GM23338 (cell line): ENCODE measurements at regions not wholly inside any gene's neighbourhood (a gene's known extent, or its start where the extent isn't known, plus 50 kb on each side); places are given as distances from the start of the nearest gene placed in this dataset.

Source experiments
- ATAC-seq: fragments of 200-7000 bp; cut with Tn5 transposase; 3 replicates; pipeline ENCODE4 v1.9.1; 2020
- DNase-seq: peaks from one replicate; pipeline ENCODE4 v3.0.0-alpha.2; 2015; ENCODE audit warnings: low spot score
- H2AFZ ChIP-seq: fragments of 200-600 bp; sonication (generic); 2 replicates; pipeline ENCODE4 v1.8.0; 2016; ENCODE audit warnings: antibody characterized with exemption, mild to moderate bottlenecking, moderate library complexity
- H3F3A ChIP-seq: fragments of 200-600 bp; sonication (generic); replicated peaks from 2 replicates; pipeline ENCODE4 v1.8.0; 2017; ENCODE audit warnings: antibody characterized with exemption, mixed run types, low read depth
- H3K27ac ChIP-seq: fragments of 200-600 bp; sonication (generic); 2 replicates; pipeline ENCODE4 v1.6.1; 2016; ENCODE audit warnings: low read depth
- H3K27me3 ChIP-seq: fragments of 200-600 bp; sonication (generic); 2 replicates; pipeline ENCODE4 v1.8.0; 2016; ENCODE audit warnings: mild to moderate bottlenecking, mixed run types, moderate library complexity; ENCODE audit not compliant: insufficient read depth
- H3K36me3 ChIP-seq: fragments of 200-600 bp; sonication (generic); 2 replicates; pipeline ENCODE4 v1.8.0; 2016; ENCODE audit warnings: mild to moderate bottlenecking; ENCODE audit not compliant: insufficient read depth
- H3K4me1 ChIP-seq: fragments of 200-600 bp; sonication (generic); 2 replicates; pipeline ENCODE4 v1.8.0; 2016; ENCODE audit warnings: mild to moderate bottlenecking, moderate library complexity; ENCODE audit not compliant: insufficient read depth
- H3K4me2 ChIP-seq: fragments of 200-600 bp; sonication (generic); 2 replicates; pipeline ENCODE4 v1.7.1; 2017; ENCODE audit warnings: mixed run types
- H3K4me3 ChIP-seq: fragments of 200-600 bp; sonication (generic); 2 replicates; pipeline ENCODE4 v1.6.1; 2016; ENCODE audit warnings: mixed run types
- H3K79me2 ChIP-seq: fragments of 200-600 bp; sonication (generic); replicated peaks from 2 replicates; pipeline ENCODE4 v1.8.0; 2017; ENCODE audit warnings: mild to moderate bottlenecking; ENCODE audit not compliant: insufficient read depth
- H3K9me2 ChIP-seq: fragments of 200-600 bp; sonication (generic); 2 replicates; pipeline ENCODE4 v1.8.0; 2017; ENCODE audit not compliant: insufficient read depth
- H4K20me1 ChIP-seq: fragments of 200-600 bp; sonication (generic); replicated peaks from 2 replicates; pipeline ENCODE4 v1.8.0; 2017; ENCODE audit warnings: mild to moderate bottlenecking; ENCODE audit not compliant: insufficient read depth
- H3K27ac Mint-ChIP-seq: 2 replicates; pipeline ENCODE4 v1.8.0; 2020; ENCODE audit warnings: inconsistent platforms, mild to moderate bottlenecking, moderate library complexity, mixed read lengths
- H3K27me3 Mint-ChIP-seq: 3 replicates; pipeline ENCODE4 v1.8.0; 2022; ENCODE audit warnings: low read depth, mild to moderate bottlenecking, moderate library complexity, mixed read lengths, inconsistent platforms; ENCODE audit not compliant: insufficient read depth, poor library complexity
- H3K36me3 Mint-ChIP-seq: 3 replicates; pipeline ENCODE4 v1.8.0; 2021; ENCODE audit warnings: low read depth, mild to moderate bottlenecking, inconsistent platforms, moderate library complexity, mixed read lengths
- H3K4me1 Mint-ChIP-seq: 3 replicates; pipeline ENCODE4 v1.8.0; 2020; ENCODE audit warnings: mild to moderate bottlenecking, inconsistent platforms, mixed read lengths
- H3K4me3 Mint-ChIP-seq: 3 replicates; pipeline ENCODE4 v1.8.0; 2021; ENCODE audit warnings: moderate library complexity, mild to moderate bottlenecking, inconsistent platforms, mixed read lengths
- H3K9me3 Mint-ChIP-seq: 3 replicates; pipeline ENCODE4 v1.8.0; 2020; ENCODE audit warnings: moderate library complexity, mild to moderate bottlenecking, inconsistent platforms, mixed read lengths
- CREB1 ChIP-seq: fragments of 250-450 bp; sonication (Bioruptor Pico); IDR thresholded peaks from 2 replicates; pipeline ENCODE4 v1.5.0; 2020; ENCODE audit warnings: low read depth, mild to moderate bottlenecking, moderate library complexity
- EZH2phosphoT487 ChIP-seq: fragments of 200-600 bp; sonication (generic); IDR thresholded peaks from one replicate; pipeline ENCODE4 v1.8.1; 2018; ENCODE audit warnings: antibody characterized with exemption; ENCODE audit not compliant: unreplicated experiment
- JUNB ChIP-seq: IDR thresholded peaks from one replicate; pipeline ENCODE4 v1.6.1; 2016; ENCODE audit warnings: antibody characterized with exemption; ENCODE audit not compliant: unreplicated experiment
- NANOG ChIP-seq: IDR thresholded peaks from 2 replicates; pipeline ENCODE4 v1.6.1; 2016; ENCODE audit warnings: antibody characterized with exemption, borderline replicate concordance
- POLR2AphosphoS5 ChIP-seq: IDR thresholded peaks from 2 replicates; pipeline ENCODE4 v1.6.1; 2016; ENCODE audit warnings: antibody characterized with exemption, low read depth
- STAT1 ChIP-seq: IDR thresholded peaks from one replicate; pipeline ENCODE4 v1.6.1; 2016; ENCODE audit warnings: antibody characterized with exemption; ENCODE audit not compliant: unreplicated experiment
- ZNF114 ChIP-seq: fragments of 250-450 bp; sonication (Bioruptor Pico); IDR thresholded peaks from 2 replicates; pipeline ENCODE4 v1.5.0; 2020; ENCODE audit warnings: mild to moderate bottlenecking, moderate library complexity
- ZNF331 ChIP-seq: fragments of 250-450 bp; sonication (Bioruptor Pico); IDR thresholded peaks from 2 replicates; pipeline ENCODE4 v1.5.0; 2020; ENCODE audit warnings: low read depth, mild to moderate bottlenecking, moderate library complexity
- TF ChIP-seq, protein P1 (sequence below): IDR thresholded peaks from one replicate; pipeline ENCODE4 v1.6.1; 2018; ENCODE audit warnings: antibody characterized with exemption; ENCODE audit not compliant: unreplicated experiment
- TF ChIP-seq, protein P2 (sequence below), 2 experiments: fragments of 200-600 bp in 1 of 2; sonication (generic) in 1 of 2; conservative IDR thresholded peaks; 2 replicates each; pipeline versions ENCODE4 v1.5.1 to v1.6.1; 2016 to 2017; ENCODE audit warnings: antibody characterized with exemption in 2 of 2, low read depth in 2 of 2, mild to moderate bottlenecking in 2 of 2, moderate library complexity in 1 of 2
- TF ChIP-seq, protein P3 (sequence below): fragments of 250-450 bp; sonication (Bioruptor Pico); IDR thresholded peaks from 2 replicates; pipeline ENCODE4 v1.5.0; 2020; ENCODE audit warnings: mild to moderate bottlenecking, moderate library complexity

DNA sequence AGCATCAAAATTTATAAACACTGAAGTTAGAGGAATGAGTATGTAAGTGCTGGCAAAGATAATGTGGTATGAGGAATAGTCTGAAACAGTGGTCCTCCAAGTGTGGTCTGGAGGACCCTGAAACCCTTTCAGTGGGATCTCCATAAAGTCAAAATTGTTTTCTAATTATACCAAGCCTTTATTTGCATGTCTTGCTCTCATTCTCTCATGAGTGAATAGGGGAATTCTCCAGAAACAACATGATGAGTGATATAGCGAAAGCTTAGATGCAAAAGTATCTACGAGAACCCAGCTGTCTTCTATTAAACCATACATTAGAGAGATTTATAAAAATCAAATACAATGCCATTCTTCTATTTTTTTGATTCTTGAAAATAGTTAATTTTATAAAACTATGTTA, 145.0 kb upstream of the RAG2 start:
- Mint-ChIP-seq H3K9me3 (no peaks in the 10 kb centered on the region), H3K27me3 (peaks cover 9% of the 10 kb centered on the region), H3K27ac (no peak overlapping the region)

DNA sequence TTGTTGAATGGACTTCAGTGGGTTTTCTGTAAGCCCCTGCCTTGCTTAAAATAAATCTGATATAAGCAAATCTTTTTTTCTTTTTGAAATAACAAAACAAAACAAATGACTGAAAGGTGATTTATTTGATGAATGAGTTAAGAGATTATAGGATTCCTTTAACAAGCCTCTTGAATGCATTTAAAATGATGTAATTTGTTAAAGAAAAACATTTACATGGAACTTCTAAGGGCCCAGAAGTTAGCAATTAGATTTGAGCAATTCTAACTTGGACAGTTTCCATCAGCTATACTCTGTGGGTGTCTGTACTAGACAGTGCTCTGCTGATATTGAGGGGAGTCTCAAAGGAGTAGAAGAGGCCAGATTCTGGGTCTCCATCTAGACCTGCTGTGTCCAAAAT, 143.5 kb upstream of the RAG2 start:
- Mint-ChIP-seq H3K9me3 (no peaks in the 10 kb centered on the region), H3K36me3 (no peaks in the 10 kb centered on the region), H3K27ac (no peak overlapping the region), H3K4me3 (no peak overlapping the region), H3K4me1 (peaks cover 5% of the 10 kb centered on the region; the same call in 1 of the 3 replicates), H3K27me3 (peaks cover 8% of the 10 kb centered on the region)
- TF ChIP-seq EZH2phosphoT487 (no peak), CREB1 (CRISPR knock-in tag) (no peak), JUNB (no peak), ZNF331 (CRISPR knock-in tag) (no peak), ZNF114 (CRISPR knock-in tag) (no peak), NANOG (no peak), POLR2AphosphoS5 (no peak), STAT1 (no peak)
- TF ChIP-seq, protein P1, sequence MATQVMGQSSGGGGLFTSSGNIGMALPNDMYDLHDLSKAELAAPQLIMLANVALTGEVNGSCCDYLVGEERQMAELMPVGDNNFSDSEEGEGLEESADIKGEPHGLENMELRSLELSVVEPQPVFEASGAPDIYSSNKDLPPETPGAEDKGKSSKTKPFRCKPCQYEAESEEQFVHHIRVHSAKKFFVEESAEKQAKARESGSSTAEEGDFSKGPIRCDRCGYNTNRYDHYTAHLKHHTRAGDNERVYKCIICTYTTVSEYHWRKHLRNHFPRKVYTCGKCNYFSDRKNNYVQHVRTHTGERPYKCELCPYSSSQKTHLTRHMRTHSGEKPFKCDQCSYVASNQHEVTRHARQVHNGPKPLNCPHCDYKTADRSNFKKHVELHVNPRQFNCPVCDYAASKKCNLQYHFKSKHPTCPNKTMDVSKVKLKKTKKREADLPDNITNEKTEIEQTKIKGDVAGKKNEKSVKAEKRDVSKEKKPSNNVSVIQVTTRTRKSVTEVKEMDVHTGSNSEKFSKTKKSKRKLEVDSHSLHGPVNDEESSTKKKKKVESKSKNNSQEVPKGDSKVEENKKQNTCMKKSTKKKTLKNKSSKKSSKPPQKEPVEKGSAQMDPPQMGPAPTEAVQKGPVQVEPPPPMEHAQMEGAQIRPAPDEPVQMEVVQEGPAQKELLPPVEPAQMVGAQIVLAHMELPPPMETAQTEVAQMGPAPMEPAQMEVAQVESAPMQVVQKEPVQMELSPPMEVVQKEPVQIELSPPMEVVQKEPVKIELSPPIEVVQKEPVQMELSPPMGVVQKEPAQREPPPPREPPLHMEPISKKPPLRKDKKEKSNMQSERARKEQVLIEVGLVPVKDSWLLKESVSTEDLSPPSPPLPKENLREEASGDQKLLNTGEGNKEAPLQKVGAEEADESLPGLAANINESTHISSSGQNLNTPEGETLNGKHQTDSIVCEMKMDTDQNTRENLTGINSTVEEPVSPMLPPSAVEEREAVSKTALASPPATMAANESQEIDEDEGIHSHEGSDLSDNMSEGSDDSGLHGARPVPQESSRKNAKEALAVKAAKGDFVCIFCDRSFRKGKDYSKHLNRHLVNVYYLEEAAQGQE = no peak
- TF ChIP-seq, protein P2, sequence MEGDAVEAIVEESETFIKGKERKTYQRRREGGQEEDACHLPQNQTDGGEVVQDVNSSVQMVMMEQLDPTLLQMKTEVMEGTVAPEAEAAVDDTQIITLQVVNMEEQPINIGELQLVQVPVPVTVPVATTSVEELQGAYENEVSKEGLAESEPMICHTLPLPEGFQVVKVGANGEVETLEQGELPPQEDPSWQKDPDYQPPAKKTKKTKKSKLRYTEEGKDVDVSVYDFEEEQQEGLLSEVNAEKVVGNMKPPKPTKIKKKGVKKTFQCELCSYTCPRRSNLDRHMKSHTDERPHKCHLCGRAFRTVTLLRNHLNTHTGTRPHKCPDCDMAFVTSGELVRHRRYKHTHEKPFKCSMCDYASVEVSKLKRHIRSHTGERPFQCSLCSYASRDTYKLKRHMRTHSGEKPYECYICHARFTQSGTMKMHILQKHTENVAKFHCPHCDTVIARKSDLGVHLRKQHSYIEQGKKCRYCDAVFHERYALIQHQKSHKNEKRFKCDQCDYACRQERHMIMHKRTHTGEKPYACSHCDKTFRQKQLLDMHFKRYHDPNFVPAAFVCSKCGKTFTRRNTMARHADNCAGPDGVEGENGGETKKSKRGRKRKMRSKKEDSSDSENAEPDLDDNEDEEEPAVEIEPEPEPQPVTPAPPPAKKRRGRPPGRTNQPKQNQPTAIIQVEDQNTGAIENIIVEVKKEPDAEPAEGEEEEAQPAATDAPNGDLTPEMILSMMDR (conservative IDR thresholded peaks at IDR 0.05; ENCODE audit: low read depth in 2 of 2) = no peak
- TF ChIP-seq, protein P3, sequence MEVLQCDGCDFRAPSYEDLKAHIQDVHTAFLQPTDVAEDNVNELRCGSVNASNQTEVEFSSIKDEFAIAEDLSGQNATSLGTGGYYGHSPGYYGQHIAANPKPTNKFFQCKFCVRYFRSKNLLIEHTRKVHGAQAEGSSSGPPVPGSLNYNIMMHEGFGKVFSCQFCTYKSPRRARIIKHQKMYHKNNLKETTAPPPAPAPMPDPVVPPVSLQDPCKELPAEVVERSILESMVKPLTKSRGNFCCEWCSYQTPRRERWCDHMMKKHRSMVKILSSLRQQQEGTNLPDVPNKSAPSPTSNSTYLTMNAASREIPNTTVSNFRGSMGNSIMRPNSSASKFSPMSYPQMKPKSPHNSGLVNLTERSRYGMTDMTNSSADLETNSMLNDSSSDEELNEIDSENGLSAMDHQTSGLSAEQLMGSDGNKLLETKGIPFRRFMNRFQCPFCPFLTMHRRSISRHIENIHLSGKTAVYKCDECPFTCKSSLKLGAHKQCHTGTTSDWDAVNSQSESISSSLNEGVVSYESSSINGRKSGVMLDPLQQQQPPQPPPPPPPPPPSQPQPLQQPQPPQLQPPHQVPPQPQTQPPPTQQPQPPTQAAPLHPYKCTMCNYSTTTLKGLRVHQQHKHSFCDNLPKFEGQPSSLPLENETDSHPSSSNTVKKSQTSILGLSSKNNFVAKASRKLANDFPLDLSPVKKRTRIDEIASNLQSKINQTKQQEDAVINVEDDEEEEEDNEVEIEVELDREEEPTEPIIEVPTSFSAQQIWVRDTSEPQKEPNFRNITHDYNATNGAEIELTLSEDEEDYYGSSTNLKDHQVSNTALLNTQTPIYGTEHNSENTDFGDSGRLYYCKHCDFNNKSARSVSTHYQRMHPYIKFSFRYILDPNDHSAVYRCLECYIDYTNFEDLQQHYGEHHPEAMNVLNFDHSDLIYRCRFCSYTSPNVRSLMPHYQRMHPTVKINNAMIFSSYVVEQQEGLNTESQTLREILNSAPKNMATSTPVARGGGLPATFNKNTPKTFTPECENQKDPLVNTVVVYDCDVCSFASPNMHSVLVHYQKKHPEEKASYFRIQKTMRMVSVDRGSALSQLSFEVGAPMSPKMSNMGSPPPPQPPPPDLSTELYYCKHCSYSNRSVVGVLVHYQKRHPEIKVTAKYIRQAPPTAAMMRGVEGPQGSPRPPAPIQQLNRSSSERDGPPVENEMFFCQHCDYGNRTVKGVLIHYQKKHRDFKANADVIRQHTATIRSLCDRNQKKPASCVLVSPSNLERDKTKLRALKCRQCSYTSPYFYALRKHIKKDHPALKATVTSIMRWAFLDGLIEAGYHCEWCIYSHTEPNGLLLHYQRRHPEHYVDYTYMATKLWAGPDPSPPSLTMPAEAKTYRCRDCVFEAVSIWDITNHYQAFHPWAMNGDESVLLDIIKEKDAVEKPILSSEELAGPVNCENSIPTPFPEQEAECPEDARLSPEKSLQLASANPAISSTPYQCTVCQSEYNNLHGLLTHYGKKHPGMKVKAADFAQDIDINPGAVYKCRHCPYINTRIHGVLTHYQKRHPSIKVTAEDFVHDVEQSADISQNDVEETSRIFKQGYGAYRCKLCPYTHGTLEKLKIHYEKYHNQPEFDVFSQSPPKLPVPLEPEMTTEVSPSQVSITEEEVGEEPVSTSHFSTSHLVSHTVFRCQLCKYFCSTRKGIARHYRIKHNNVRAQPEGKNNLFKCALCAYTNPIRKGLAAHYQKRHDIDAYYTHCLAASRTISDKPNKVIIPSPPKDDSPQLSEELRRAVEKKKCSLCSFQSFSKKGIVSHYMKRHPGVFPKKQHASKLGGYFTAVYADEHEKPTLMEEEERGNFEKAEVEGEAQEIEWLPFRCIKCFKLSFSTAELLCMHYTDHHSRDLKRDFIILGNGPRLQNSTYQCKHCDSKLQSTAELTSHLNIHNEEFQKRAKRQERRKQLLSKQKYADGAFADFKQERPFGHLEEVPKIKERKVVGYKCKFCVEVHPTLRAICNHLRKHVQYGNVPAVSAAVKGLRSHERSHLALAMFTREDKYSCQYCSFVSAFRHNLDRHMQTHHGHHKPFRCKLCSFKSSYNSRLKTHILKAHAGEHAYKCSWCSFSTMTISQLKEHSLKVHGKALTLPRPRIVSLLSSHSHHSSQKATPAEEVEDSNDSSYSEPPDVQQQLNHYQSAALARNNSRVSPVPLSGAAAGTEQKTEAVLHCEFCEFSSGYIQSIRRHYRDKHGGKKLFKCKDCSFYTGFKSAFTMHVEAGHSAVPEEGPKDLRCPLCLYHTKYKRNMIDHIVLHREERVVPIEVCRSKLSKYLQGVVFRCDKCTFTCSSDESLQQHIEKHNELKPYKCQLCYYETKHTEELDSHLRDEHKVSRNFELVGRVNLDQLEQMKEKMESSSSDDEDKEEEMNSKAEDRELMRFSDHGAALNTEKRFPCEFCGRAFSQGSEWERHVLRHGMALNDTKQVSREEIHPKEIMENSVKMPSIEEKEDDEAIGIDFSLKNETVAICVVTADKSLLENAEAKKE (CRISPR knock-in tag) = no peak
- H3K4me3 ChIP-seq = no peak overlapping the region
- peaks cover 6% of the 10 kb centered on the region; the same call in 1 of the 2 replicates for H3K9me2 ChIP-seq
- ATAC-seq (no peak), DNase-seq (no peak)
- H3K27ac ChIP-seq = no peak overlapping the region
- H2AFZ ChIP-seq = no peak overlapping the region
- no peaks in the 10 kb centered on the region for H3F3A ChIP-seq
- no peak overlapping the region for H3K4me2 ChIP-seq
- H4K20me1 ChIP-seq = no peaks in the 10 kb centered on the region
- H3K4me1 ChIP-seq = no peaks in the 10 kb centered on the region
- no peaks in the 10 kb centered on the region for H3K36me3 ChIP-seq
- no peaks in the 10 kb centered on the region for H3K27me3 ChIP-seq
- H3K79me2 ChIP-seq = no peaks in the 10 kb centered on the region

More for the DNA sequence above, 145.0 kb upstream of the RAG2 start:
- Histone ChIP-seq H3K4me1 (no peaks in the 10 kb centered on the region), H4K20me1 (no peaks in the 10 kb centered on the region), H3K4me2 (no peak overlapping the region), H2AFZ (no peak overlapping the region), H3K79me2 (no peaks in the 10 kb centered on the region), H3K27ac (no peak overlapping the region), H3K36me3 (no peaks in the 10 kb centered on the region), H3F3A (no peaks in the 10 kb centered on the region), H3K9me2 (no peaks in the 10 kb centered on the region), H3K27me3 (no peaks in the 10 kb centered on the region), H3K4me3 (no peak overlapping the region)
- no peak for DNase-seq
- Mint-ChIP-seq H3K4me1 (peaks cover 10% of the 10 kb centered on the region; the same call in 2 of the 3 replicates), H3K36me3 (no peaks in the 10 kb centered on the region), H3K4me3 (no peak overlapping the region)
- no peak for TF ChIP-seq EZH2phosphoT487
- ATAC-seq = no peak
